WTC11 (cell line): ENCODE measurements at regions not wholly inside any gene's neighbourhood (a gene's known extent, or its start where the extent isn't known, plus 50 kb on each side); places are given as distances from the start of the nearest gene placed in this dataset.
"Not testable (repeated sequence)": the region's sequence is repeated elsewhere in the genome, so short reads cannot be mapped to it uniquely, and the experiment has no call there.

ENCODE experiments used
- FOXK1 ChIP-seq: sonication (generic); formaldehyde crosslinking; IDR thresholded peaks from 2 replicates; pipeline ENCODE4 v1.8.0; 2022; ENCODE audit warnings: mild to moderate bottlenecking, moderate library complexity, missing genetic modification reagents
- KAT7 ChIP-seq: sonication (generic); formaldehyde crosslinking; IDR thresholded peaks from 2 replicates; pipeline ENCODE4 v1.8.1; 2023; ENCODE audit warnings: missing genetic modification reagents, mild to moderate bottlenecking, borderline replicate concordance
- TCF7 ChIP-seq: sonication (generic); formaldehyde crosslinking; IDR thresholded peaks from 2 replicates; pipeline ENCODE4 v1.8.0; 2022; ENCODE audit warnings: mild to moderate bottlenecking, low read depth, missing genetic modification reagents, moderate library complexity
- TF ChIP-seq, protein P1 (sequence below): fragments of 200-600 bp; IDR thresholded peaks from 2 replicates; pipeline ENCODE4 v1.8.0; 2022; ENCODE audit warnings: antibody characterized with exemption
- TF ChIP-seq, protein P2 (sequence below): sonication (generic); formaldehyde crosslinking; IDR thresholded peaks from 2 replicates; pipeline ENCODE4 v1.8.1; 2022; ENCODE audit warnings: low read depth, missing genetic modification reagents, borderline replicate concordance

DNA sequence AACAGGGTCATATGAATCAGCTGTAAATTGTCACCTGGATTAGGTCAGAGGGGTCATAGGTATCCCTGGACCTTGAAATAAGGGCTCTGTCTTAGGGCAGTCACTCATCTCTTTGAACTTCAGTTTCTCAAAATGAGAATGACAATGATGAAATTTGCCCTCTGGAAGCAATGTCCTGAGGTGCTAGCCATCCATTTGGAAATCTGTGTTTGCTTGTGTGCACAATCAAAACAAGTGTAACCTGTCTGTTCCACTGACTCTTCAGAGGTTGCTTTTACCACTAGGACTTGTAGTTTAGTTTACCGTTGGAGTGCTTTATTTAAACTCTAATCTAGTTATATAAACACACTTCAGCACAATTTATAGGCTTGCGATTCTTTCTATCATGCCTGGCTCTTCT is 297.3 kb downstream of the CCDC74A start:
- TF ChIP-seq, protein P1, sequence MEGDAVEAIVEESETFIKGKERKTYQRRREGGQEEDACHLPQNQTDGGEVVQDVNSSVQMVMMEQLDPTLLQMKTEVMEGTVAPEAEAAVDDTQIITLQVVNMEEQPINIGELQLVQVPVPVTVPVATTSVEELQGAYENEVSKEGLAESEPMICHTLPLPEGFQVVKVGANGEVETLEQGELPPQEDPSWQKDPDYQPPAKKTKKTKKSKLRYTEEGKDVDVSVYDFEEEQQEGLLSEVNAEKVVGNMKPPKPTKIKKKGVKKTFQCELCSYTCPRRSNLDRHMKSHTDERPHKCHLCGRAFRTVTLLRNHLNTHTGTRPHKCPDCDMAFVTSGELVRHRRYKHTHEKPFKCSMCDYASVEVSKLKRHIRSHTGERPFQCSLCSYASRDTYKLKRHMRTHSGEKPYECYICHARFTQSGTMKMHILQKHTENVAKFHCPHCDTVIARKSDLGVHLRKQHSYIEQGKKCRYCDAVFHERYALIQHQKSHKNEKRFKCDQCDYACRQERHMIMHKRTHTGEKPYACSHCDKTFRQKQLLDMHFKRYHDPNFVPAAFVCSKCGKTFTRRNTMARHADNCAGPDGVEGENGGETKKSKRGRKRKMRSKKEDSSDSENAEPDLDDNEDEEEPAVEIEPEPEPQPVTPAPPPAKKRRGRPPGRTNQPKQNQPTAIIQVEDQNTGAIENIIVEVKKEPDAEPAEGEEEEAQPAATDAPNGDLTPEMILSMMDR: not testable (repeated sequence)
- TF ChIP-seq KAT7; FOXK1 (CRISPR knock-in tag); TCF7 (CRISPR knock-in tag): not testable (repeated sequence)
- TF ChIP-seq, protein P2, sequence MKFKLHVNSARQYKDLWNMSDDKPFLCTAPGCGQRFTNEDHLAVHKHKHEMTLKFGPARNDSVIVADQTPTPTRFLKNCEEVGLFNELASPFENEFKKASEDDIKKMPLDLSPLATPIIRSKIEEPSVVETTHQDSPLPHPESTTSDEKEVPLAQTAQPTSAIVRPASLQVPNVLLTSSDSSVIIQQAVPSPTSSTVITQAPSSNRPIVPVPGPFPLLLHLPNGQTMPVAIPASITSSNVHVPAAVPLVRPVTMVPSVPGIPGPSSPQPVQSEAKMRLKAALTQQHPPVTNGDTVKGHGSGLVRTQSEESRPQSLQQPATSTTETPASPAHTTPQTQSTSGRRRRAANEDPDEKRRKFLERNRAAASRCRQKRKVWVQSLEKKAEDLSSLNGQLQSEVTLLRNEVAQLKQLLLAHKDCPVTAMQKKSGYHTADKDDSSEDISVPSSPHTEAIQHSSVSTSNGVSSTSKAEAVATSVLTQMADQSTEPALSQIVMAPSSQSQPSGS (CRISPR knock-in tag): not testable (repeated sequence)
